Activated CD8-positive, alpha-beta memory T cell treated with anti-CD3 and anti-CD28 coated beads for 36 hours (primary cell): ENCODE measurements at regions not wholly inside any gene's neighbourhood (a gene's known extent, or its start where the extent isn't known, plus 50 kb on each side); places are given as distances from the start of the nearest gene placed in this dataset.

ENCODE experiments used
- CTCF ChIA-PET: fragments of 350-600 bp; sonication (Branson Sonifier 250); formaldehyde crosslinking; loops from one replicate; lab custom pipeline; 2021; ENCODE audit warnings: antibody characterized with exemption; lab: Charles Lee
- POLR2A ChIA-PET: fragments of 350-600 bp; sonication (Branson Sonifier 250); formaldehyde crosslinking; loops from one replicate; lab custom pipeline; 2021; ENCODE audit warnings: antibody characterized with exemption; lab: Charles Lee

DNA sequence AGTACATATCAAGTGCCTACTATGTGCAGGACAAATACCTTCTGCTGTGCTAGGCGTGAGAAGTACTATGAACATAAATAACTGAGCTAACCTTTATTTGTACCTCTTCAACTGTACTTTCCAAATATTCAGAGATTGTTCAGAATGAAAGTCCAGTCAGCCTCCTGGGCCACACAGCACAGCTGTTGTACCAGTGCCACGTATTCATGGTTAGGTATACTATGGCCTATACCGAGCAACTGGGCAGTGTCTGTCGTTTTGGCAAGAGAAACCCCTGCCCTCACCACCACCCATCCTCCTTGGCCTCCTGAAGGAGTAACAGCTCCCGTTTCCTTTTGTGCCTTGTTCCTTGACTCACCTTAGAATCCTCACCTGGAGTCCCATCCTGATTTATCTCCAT lies 53.0 kb downstream of the RASSF10 start:
- POLR2A ChIA-PET, result no interaction called here
- CTCF ChIA-PET, result no interaction called here

DNA sequence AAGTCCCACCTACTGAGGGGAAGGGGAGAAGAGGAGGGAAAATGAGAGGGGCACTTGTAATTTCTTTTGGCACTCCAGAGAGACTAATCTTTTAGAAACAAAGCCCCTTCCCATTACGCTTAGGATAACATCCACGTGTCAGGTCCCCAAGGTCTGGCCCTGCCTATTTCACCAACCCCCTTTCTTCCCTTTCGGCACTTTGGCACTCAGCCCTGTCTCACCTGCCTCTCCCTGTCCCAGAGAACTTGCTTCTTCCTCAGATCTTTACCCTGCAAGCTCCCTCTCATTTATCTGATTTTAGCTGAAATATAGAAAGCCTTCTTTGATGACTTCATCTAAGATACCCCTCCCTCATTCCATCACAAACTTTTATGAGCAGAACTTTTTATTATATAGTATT lies 55.5 kb downstream of the RASSF10 start:
- POLR2A ChIA-PET, result no interaction called here
- CTCF ChIA-PET, result no interaction called here

DNA sequence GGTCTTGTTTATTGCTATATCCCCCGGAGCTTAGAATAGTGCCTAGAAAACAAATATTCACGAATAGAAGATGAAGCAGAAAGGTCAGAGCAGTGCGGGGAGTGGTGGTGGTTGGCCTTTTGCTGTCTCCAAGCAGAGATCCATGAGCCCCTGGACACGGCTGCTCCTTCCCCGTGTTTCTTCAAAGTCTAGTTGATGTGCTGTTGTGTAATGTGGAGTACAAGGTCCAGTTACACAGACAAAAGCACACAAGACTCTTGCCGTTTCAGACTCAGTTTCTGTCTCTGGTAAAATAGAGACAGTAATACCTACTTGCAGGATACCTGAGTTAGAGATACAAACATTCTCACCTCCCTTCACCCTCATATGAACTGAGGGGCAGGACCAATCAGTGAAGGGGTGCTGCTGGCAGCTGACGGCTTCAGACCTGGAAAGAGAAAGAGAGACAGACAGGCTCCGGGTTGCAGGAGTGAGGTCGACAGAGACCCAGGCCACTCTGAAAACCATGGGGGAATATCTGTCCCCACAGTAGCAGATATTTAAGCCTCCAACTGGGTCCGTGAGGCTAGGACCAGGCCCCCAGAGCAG lies 56.2 kb downstream of the RASSF10 start:
- ChIA-PET POLR2A (no interaction called here), CTCF (no interaction called here)

DNA sequence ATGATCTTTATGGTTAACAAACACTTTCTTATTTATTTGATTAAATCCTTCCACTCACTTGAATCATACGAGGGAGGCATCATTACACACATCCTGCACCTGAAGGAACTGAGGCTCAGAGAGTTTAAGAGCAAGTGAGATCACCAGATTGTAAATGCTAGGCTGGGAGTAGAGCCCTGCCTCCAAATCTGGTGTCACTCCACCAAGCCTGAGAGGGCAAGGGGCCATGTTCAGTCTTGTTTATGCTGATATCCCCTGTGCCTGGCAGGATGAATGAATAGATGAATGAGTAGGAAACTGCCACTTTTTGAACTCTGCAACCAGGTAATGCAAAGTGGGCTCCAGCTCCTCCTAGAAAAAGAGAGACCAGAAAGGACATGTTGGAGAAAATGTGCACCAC lies 59.1 kb downstream of the RASSF10 start:
- ChIA-PET POLR2A (no interaction called here), CTCF (no interaction called here)

DNA sequence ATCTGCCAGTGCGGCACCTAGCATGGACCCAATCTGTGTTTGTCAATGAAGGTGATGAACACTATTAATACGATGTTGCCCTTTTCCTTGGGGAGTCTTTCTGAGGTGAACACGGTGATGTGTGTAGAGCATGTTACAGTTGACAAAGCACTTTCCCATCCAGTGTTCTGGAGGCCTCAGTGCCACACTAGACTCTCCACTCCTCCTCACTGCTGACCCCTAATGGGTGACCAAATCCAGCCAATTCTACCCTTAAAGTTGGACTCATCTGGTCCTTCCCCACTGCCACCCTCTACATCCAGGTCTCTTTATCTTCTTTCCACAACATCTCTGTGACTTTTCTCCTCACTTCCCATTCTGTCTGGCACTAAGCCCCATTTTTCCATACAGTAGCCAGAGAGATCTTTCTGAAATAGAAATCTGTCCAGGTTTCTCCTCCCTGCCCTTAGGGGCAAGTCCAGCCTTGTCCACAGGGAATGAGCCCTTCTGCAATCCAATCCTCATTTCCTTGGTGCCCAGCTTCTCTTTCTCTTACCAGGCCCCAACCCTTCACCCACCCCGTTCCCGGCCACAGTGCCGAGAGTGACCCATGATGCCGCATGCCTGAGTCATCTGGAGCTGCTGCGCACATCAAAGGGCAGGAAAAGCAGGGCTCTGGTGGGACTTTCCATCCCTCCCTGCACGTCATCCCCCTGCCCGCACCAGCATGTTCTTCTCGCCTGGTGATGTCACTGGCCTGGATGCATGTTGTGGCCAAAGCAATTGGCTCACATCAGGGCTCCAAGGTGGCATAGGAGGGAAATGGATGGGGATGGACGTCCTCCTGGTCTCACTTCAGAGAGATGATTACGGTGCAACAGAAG lies 64.2 kb downstream of the RASSF10 start:
- CTCF ChIA-PET, result no interaction called here
- POLR2A ChIA-PET, result no interaction called here

DNA sequence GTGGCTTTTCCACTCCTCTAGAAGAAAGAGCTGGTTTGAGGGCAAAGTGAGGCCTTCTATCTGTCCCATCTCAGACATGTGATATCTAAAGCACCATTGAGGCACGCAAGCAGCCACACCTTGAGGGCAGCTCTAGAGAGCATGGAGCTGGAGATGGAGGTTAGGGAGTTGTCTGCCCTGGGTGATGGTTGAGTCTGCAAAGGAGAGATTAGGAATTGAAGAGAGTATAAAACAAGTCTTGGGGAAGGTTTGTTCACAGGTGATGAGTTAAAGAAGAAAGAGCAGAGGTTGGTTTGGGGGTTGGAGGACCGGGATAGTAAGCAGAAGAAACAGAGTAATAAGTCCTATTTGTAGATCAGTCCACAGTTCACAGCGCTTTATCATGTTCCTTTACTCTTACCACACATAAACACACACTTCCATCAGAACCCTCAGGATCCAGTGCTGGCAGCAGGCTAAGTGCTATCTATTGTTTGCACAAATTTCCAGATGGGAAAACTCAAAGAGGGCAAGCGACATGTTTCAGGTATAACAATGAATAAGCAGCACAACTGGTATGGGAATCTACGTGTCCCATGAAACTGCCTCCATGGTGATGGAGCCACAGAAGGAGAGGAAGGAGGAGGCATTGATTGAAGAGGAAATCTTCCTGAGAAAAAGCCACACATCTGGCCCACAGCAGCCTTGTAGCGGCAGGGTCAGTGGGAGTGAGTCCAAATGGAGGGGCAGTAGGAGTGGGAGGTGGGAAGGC lies 65.8 kb downstream of the RASSF10 start:
- ChIA-PET POLR2A (no interaction called here), CTCF (no interaction called here)

DNA sequence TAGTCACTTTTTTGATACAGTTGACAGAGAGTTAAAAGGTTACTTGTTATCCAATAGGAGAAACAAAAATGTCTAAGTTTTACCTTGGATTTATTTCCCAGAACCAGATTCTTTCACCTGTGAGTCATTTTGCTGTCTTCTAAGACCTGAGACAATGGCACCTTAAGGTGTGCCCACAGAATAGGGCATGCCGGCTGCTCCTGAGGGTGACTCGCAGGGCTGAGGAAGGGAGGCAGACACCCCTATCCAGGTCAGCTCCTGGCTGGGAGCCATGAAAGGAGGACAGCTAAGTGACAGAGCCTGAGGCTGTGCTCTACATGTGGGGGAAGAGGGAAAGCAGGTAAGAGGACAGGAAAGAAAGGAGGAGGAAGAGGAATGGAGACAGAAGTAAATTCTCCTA lies 67.8 kb downstream of the RASSF10 start:
- ChIA-PET POLR2A (no interaction called here), CTCF (no interaction called here)

DNA sequence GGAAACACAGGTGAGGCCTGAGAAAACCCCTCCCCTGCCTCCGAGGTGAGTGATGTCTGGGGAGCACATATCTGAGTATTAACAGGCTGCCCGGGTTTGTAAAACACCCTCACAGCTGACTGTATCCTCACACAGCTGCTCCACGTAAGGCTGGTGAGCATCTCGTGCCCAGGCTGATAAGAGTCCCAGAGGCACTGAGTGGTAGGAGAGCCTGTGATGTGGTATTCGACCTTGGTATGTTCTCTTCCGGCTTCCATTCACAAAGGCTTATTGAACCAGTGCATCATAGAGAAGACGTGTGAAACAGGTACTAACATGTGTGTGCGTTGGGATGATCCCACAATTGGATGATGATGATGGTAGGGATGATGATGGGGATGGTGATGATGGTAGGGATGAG lies 71.7 kb downstream of the RASSF10 start:
- ChIA-PET POLR2A (no interaction called here), CTCF (no interaction called here)

DNA sequence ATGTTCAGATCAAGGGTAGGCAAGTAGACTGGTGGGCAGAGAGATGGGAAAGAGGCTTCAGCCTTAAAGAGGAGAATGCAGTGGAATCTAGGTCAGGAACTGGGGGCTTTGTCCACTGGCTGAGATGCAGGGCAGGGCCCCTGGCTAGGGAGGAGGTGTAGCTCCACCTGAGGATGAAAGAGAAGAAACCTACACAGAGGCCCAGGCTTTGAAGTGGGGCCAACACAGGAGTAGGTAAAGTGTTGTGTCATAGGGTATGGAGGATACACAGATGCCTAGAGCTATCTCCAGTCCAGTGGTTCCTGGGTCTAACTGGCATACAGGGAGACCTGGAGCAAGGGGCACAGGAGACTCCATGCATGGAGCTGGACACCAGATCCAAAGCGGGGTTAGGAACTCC lies 73.5 kb downstream of the RASSF10 start:
- ChIA-PET POLR2A (no interaction called here), CTCF (no interaction called here)

DNA sequence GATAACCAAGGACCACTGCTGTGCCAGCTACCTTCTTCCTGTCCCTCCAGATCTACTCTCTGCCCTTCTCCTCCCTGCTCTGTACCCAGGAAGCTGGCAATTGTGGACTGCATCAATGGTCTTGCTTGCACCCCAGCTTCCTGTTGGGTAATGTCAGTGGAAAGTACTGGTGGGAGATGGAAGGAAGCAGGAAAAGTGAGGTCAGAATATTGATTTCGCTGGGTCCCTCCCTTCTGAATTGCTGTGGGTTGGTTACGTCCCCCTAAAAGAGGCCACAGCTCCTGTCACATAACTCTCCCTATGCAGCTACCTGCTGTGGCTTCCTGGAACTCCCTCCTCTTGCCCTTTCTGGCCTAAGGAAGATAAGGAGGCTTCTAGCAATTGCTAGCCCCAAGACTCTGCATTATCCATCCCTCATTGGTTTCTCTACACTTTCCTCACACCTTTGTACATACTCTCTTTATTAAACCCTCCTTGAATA lies 81.2 kb downstream of the RASSF10 start:
- CTCF ChIA-PET, result no interaction called here
- POLR2A ChIA-PET, result no interaction called here

DNA sequence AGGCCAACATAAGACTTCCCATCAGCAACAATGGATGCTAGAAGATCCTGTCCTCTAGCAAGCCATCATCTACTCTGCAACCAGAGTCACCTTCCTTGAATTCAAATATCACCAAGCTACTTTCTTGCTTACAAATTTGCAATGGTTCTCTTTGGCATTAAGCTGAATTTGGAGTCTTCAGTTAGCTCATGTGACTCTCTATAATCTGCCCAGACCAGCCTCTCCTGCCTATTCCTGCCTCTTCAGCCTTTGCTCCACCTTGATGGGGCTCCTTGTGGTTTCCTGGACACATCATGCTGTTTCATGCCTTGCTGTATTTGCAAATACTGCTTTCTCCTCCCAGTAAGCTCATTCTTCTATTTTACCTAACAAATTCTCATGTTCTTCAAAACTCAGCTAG lies 82.3 kb downstream of the RASSF10 start:
- ChIA-PET POLR2A (no interaction called here), CTCF (no interaction called here)

DNA sequence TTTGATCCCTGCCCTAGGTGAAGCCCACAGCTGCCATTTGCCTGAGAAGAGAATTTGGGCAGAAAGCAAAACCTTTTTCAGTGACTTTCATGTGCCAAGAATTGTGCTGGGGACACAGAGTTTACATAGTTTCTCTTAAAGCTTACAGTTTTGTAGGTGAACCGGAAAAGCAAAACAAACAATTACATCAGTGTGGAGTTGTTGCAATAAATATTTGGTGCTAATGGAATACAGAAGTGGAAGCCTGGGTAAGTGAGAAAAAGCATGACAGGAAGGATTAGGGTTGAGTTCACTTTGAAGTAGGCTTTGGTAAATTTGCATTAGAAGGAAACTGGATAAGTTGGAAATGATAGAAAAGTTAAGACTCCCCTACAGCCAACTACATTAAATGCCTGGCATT lies 82.7 kb downstream of the RASSF10 start:
- ChIA-PET CTCF (no interaction called here), POLR2A (no interaction called here)

DNA sequence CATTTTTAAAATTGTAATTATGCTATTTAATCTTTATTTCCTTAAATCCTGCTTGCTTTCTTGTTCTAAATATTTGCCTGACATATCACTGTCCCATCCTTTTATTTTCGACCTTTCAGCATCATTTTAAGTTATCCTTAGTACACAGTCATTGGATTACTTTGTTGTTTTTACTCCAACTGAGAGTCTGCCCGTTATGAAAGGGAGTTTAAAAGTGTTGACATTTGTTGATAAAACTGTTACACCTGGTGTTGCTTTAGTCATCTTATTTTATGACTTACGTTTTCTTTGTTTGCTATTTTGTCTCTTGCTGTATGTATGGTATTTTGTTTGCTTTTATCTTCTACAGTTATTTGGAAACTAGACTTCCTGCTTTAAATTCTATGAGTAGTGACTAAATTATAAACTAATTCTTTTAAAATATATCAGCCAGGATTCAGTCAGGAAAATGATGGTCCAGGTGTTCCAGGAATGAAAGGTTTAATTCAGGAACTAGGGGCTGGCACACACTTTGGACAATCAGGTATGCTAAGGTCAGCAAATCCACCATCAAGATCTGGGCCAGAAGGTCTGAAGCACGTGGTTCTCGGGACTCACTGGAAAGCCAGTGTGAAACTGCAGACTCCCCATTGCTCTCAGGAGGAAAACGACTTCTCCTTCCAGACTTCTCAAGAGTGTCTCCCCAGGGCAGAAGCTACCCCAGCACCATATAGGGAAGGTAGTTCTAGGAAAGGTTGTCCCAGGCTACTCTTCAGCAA lies 86.0 kb downstream of the RASSF10 start:
- ChIA-PET POLR2A (no interaction called here), CTCF (no interaction called here)

DNA sequence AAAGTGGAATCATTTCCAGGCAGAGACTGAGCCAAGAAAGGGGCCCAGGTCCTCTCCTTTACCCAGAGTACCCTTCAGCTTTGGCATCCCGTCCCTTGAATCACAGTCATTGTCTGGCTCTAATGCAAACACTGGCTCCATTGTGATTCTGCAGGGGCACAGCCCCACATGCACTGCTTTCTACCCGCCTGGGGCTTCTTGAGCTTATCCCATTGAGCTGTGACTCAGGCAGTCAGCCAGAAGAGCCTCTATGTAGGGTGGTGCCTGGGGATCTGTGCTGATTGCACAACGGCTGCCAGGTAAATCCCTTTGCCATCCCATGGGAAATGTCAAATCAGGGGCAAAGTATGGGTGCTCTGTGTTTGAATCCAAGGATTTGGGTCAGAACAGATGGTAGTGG lies 88.9 kb downstream of the RASSF10 start:
- ChIA-PET POLR2A (no interaction called here), CTCF (no interaction called here)

DNA sequence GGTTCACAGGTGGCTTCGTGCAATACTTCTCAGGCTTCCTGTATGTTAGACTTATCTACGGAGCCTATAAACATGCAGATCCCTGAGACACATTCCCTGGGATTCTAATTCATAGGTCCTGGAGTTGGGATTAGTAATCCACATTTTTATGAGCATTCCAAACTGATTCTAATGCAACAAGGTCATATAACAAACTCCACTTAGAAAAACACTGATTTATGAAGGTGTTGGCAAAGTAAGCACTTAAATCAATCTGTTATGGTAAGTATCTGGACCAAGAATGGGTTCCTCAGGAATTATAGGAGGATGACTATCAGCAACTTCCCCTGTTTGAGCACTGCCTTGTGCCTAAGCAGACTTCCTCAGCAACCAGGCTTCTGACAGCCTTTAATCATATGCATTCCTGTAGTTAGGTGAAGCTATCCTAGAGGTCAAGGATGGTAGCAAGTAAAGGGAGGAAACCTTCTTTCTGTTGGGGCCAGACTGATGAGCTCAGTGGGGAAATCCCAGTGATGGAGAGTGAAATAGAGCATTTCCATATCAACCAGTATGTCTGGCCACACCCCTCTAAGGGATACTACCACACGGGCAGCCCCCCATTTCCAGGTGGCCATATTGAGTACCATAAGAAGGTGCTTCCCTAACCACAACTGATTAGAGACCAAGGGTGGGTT lies 89.6 kb downstream of the RASSF10 start:
- CTCF ChIA-PET, result interaction anchor here (0.6 kb wide), 1 partner anchor 1230 kb away, joined by 4 read pairs; no protein-coding TSS in a partner anchor
- POLR2A ChIA-PET, result no interaction called here

DNA sequence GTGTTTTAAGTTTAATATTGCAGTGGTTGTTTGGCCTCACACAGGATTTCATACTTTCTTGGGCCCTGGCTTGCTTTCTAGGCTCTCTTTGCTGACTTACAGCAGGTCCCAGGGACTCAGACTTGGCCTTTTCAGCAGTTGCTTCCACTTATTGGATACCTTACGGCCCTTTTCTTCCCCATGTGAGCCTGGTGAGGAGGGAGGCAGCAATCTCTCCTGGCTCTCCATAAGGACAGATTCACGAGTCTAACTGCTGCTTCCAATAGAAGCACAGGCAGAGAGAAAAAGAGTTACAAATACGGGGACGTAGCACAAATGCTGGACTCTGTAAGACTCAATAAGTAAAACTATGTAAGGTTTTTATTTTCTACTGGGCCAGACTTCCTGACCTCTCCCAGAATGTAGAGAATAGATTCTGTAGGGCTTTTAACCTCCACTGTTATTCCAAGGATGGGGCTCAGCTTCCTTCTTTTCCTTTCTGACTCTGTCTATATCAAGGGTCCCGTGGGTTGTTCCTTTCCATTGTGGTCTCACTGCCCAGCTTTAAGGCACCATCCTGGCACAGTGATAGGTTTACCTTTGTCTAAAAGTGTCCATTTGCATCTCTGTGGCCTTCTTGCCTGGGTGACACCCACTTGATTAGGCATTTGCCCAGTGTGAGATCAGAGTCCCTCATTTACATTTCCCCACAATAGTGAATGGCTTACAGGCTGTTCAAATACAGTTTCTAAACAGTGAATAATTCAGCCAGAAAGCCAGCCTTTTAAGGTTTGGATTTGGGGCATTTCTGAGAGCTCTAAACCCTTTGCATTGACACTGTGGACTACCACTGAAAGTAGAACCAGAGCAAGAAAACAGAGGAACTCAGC lies 92.8 kb downstream of the RASSF10 start:
- ChIA-PET CTCF (no interaction called here), POLR2A (no interaction called here)

DNA sequence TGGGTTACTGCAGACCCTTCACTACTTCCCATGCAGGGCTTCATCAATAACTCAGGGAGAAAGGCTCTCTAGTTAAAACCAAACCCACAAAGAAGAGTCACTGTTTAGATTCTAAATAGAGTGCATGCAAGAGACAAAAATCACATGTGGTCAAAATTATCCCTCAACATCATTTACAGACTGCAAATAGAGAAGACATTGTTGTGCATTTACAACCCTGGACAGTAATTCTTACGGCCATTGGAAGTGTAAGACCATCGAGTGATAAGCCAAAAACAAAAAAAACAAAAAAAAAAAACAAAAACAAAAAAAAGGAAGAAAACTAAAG lies 93.4 kb downstream of the RASSF10 start:
- ChIA-PET POLR2A (no interaction called here), CTCF (no interaction called here)

DNA sequence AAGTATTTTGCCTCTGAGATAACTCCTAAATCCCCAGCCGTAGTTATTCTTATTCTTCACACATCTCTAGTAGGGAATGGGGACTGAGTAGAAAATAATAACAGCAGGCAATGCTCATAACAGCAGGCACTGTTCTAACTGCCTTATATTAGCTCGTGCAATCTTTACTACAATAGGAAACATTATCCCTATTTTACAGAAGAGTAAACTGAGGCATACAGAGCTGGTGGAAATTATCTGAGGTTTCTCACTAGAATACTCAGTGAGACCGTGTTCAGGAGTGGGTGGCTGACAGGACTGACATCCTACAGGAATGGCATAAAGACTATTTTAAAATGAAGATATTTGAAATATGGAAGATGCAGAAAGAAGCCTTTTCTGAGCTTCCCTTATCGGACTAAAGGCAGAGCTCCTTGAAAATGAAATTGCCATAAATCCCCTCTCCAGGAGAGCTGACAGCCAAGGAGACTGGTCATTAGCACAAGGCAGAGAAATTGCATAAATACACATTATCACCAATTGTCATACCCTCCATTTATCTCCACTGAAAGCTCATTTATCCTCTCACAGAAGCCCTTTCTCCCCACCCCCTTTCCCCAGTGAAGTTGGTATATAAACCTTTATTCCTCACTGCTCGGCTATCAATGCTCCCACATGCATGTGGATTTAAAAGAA lies 93.9 kb downstream of the RASSF10 start:
- POLR2A ChIA-PET, result no interaction called here

More for the DNA sequence above, 93.9 kb downstream of the RASSF10 start:
- CTCF ChIA-PET, result no interaction called here
